AG04449 (cell line): ENCODE measurements at regions not wholly inside any gene's neighbourhood (a gene's known extent, or its start where the extent isn't known, plus 50 kb on each side); places are given as distances from the start of the nearest gene placed in this dataset.
"Not testable (repeated sequence)": the region's sequence is repeated elsewhere in the genome, so short reads cannot be mapped to it uniquely, and the experiment has no call there.

Source experiments
- CTCF ChIA-PET: fragments of 350-600 bp; formaldehyde crosslinking; extraction: SDS; loops from one replicate; lab custom pipeline; 2021; ENCODE audit warnings: antibody characterized with exemption; lab: Yijun Ruan, JAX
- POLR2A ChIA-PET: fragments of 400-600, 350-600 bp; formaldehyde crosslinking; extraction: SDS; loops from one replicate; lab custom pipeline; 2020; ENCODE audit warnings: antibody characterized with exemption, inconsistent platforms; lab: Yijun Ruan, JAX
- DNase-seq: peaks from one replicate; pipeline ENCODE4 v3.0.0-alpha.2; 2010; ENCODE audit warnings: low read depth, low spot score
- H3K4me3 ChIP-seq: 2 replicates; pipeline ENCODE4 v1.5.1; 2011; ENCODE audit warnings: low read depth, mild to moderate bottlenecking, control low read depth, low read length
- TF ChIP-seq, protein P1 (sequence below): IDR thresholded peaks from one replicate; pipeline ENCODE4 v1.5.1; 2011; ENCODE audit warnings: mild to moderate bottlenecking, moderate library complexity, low read length, control low read depth, inconsistent platforms; ENCODE audit not compliant: insufficient read depth; ENCODE audit errors: missing control alignments

DNA sequence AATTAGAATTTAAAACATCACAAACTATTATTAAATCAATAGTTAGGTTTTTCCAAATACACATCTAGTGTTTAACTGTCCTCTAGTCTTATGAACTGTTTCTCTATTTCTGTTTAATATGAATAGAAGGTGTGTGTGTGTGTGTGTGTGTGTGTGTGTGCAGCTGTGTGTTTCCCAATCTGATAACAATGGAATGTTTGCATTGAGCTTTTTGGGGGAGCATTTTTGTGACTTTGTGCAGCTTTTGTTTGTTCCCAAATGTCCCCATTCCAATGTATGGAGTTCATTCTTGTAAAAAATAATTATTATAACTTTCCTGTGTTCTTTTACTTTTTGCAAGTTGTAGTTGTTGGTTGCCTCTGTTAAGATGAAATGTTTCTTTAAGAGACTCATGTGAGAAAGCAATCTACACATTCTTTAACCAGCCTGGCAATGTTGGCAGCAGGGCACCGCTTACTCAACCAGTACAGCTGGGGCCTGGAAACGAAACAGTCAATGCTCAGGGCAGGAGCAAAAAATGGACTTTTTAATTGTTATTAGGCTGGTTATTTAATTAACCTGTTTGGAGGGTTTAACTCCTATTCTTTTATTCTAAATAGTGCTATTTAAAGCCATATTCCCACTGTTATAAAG, 354.3 kb downstream of the SRGAP2C start:
- CTCF ChIA-PET: no interaction called here
- POLR2A ChIA-PET: no interaction called here

DNA sequence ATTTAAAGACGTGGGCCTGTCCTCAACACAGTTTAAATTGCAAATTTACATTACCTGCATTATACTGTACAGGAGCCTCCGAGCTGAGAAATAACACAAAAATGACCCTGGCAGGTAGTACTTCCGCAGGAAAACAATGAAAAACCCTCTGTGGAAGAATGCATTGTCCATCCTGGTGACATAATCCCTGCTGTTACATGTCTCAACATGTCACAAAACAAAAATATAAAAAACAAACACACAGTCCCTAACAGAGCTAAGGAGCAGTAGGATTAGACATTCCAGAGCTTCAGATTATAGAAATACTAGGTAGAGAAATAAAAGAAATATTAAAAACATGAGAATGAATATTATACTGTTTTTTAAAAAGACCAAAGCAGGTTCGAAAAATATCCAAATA, 359.2 kb downstream of the SRGAP2C start:
- POLR2A ChIA-PET, H3K4me3 ChIP-seq, DNase-seq, CTCF ChIA-PET: not testable (repeated sequence)

More for the DNA sequence above, 354.3 kb downstream of the SRGAP2C start:
- no peak for DNase-seq
- no peak overlapping the region for H3K4me3 ChIP-seq
- TF ChIP-seq, protein P1, sequence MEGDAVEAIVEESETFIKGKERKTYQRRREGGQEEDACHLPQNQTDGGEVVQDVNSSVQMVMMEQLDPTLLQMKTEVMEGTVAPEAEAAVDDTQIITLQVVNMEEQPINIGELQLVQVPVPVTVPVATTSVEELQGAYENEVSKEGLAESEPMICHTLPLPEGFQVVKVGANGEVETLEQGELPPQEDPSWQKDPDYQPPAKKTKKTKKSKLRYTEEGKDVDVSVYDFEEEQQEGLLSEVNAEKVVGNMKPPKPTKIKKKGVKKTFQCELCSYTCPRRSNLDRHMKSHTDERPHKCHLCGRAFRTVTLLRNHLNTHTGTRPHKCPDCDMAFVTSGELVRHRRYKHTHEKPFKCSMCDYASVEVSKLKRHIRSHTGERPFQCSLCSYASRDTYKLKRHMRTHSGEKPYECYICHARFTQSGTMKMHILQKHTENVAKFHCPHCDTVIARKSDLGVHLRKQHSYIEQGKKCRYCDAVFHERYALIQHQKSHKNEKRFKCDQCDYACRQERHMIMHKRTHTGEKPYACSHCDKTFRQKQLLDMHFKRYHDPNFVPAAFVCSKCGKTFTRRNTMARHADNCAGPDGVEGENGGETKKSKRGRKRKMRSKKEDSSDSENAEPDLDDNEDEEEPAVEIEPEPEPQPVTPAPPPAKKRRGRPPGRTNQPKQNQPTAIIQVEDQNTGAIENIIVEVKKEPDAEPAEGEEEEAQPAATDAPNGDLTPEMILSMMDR: no peak

DNA sequence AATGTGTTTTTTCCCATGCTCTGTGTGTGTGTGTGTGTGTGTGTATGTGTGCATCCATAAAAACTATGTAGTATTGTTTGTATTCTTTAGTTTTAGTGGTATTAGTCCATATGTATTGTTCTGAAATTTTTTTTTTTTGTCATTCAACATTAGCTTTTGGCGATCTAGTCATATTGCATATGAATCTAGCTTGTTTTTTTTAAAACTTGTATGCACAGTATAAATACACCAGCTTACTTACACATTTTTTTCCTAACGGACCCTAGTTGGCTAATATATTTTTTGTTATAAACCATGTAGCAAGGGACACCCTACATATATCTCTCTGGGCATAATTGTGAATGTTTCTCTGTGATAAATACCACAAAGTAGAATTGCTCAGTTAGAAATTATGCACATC, 359.7 kb downstream of the SRGAP2C start:
- CTCF ChIA-PET: no interaction called here
- TF ChIP-seq, protein P1: no peak
- no peak for DNase-seq
- POLR2A ChIA-PET: no interaction called here
- H3K4me3 ChIP-seq: no peak overlapping the region

DNA sequence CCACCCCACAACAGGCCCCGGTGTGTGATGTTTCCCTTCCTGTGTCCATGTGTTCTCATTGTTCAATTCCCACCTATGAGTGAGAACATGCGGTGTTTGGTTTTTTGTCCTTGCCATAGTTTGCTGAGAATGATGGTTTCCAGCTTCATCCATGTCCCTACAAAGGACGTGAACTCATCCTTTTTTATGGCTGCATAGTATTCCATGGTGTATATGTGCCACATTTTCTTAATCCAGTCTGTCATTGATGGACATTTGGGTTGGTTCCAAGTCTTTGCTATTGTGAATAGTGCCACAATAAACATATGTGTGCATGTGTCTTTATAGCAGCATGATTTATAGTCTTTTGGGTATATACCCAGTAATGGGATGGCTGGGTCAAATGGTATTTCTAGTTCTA, 361.1 kb downstream of the SRGAP2C start:
- POLR2A ChIA-PET, CTCF ChIA-PET, DNase-seq, H3K4me3 ChIP-seq: not testable (repeated sequence)

DNA sequence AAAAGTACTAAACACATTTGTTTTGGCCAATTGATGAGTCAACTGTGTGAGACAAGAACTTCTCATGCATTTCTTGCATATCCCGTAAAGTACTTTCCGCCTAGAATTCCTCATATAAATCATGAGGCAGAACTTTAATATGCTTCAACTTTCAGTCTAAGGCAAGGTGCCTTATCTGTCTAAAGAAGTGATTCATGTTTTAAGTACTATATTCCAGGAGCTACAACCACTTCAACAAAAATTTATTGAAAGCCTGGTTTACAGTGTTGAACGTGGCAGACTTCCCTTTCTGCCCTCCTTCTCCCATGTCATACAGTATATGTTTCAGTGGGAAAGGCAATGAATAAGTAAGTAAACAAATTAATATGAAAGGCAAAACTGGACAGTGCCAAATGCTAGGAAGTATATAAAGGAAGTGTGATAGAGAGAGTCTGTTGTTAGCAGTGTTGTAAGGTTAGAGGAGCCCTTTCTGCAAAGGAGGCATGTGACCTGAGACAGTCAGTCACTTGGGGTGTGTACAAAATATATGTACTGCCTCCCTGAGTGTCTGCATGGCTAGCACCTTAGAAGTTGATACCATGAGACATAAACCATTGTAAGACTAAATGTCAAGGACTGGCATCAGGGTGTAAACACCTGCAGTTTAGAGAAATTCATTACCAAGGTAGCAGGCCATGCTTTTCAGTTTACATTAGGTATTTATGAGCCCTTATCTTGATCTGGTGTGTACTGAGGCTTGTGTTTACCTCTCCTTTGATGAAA, 362.2 kb downstream of the SRGAP2C start:
- TF ChIP-seq, protein P1: no peak
- DNase-seq: no peak
- ChIA-PET CTCF (no interaction called here), POLR2A (no interaction called here)
- H3K4me3 ChIP-seq: no peak overlapping the region

DNA sequence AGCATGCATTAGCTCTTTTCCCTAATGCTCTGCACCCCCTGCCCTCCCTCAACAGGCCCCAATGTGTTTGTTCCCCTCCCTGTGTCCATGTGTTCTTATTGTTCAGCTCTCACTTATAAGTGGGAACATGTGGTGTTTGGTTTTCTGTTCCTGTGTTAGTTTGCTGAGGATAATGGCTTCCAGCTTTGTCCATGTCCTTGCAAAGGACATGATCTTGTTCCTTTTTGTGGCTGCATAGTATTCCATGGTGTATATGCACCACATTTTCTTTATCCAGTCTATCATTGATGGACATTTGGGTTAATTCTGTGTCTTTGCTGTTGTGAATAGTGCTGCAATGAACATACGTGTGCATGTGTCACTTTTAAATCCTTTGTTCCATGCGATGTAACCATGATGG, 363.0 kb downstream of the SRGAP2C start:
- H3K4me3 ChIP-seq, POLR2A ChIA-PET, CTCF ChIA-PET, DNase-seq: not testable (repeated sequence)

DNA sequence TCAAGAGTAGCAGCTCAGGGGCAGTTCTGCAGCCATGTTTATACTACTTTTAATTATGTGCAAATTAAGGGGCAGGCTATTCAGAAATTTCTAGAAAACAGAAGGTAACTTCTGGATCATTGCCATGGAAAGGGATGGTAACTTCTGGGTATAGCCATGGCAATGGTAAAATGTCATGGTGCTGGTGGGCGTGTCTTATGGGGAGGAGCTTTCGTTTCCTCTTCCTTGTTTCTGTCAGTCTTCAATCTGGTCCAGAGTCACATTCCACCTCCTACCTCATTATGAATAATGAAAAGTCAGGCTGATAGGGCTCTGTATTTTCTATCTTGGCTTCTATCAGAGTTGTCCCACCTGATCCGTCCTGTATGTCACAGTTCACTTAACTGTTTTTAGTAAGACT, 366.0 kb downstream of the SRGAP2C start:
- CTCF ChIA-PET, POLR2A ChIA-PET, H3K4me3 ChIP-seq, DNase-seq: not testable (repeated sequence)

DNA sequence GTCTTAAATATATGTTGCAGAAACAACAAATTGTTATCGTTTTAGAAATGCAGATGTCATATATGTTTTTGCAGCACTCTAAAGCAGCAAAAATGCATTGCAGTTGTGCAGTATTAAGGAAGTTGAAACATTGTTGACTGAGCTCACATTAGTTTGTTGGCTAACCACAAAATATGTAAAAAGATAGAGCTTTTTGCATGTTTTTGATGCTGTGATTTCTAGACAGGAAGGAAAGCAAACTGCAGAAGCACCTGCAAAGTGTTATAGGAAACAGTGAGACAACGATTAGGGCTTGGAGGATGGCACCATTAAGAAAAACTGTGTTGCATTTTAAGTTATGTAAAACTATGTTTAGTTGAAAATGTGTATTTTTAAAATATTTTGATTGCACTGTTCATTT, 366.7 kb downstream of the SRGAP2C start:
- POLR2A ChIA-PET, CTCF ChIA-PET: not testable (repeated sequence)

DNA sequence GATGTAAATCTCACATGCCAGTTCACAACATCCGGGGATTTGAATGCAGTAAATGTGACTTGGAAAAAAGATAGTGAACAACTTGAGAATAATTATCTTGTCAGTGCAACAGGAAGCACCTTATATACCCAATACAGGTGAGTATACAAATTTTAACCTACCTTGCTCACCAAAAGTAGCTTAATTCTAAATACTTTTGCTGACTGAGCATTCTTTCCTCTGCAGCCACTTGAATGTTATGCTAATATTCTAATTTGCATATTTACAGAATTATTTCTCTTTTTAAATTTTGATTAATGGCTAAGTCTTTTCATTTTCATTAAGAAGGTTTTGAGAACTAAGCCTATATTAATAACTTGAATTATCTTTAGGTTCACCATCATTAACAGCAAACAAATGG, 371.8 kb downstream of the SRGAP2C start:
- CTCF ChIA-PET, H3K4me3 ChIP-seq, POLR2A ChIA-PET, DNase-seq: not testable (repeated sequence)

More for the DNA sequence above, 366.7 kb downstream of the SRGAP2C start:
- not testable (repeated sequence) for DNase-seq, H3K4me3 ChIP-seq

DNA sequence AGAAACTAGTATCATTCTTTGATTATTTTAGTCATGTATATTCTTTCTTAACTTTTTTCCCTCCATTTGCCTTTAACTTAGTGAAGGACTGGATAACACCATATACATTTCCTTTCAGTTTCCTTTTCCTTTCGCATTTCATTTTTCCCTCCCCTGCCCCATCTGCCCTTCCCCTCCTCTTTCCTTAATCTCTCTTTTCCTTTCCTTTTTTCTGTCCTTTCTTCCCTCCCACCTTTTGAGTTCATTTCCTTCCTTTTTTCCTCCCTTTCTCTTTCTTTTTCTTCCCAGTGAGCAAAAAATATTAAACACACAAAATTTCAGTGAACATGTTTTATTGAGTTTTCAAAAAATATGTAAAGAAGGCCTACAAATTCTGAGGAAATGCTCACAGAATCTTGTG, 373.3 kb downstream of the SRGAP2C start:
- DNase-seq, H3K4me3 ChIP-seq, CTCF ChIA-PET, POLR2A ChIA-PET: not testable (repeated sequence)
